ENCODE measurements at regions not wholly inside any gene's neighbourhood (a gene's known extent, or its start where the extent isn't known, plus 50 kb on each side); places are given as distances from the start of the nearest gene placed in this dataset.

DNA sequence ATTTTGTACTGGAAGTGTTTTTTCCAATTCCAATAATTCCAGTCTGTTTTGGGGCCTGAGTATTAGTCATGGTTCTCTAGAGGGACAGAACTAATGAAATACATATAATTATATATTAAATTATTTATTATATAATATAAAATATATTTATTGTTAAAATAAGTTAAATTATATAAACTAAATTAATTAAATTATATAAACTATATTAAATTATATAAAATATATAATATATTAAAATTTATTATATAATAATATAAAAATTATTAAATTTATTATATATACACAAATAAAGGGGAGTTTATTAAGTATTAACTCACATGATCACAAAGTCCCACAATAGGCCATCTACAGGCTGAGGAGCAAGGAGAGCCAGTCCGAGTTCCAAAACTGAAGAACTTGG lies 253.4 kb upstream of the NETO1 start:
- WGBS (ENCODE audit: extremely low coverage, insufficient read length, low lambda C conversion rate): no CpG with 5 or more reads among the region's 1 CpG

More for the DNA sequence above, 253.4 kb upstream of the NETO1 start:
- H3K4ac ChIP-seq (ENCODE audit: low read depth, low read length): no peak overlapping the region
- H3K23me2 ChIP-seq (ENCODE audit: insufficient read length, low read depth, low read length, poor library complexity, severe bottlenecking): no peaks in the 10 kb centered on the region
- H4K91ac ChIP-seq (ENCODE audit: insufficient read length, low read depth, low read length): no peak overlapping the region
- H3K9me3 ChIP-seq (ENCODE audit: control insufficient read depth, low read depth, low read length): no peaks in the 10 kb centered on the region
- no peaks in the 10 kb centered on the region for H3K27me3 ChIP-seq (ENCODE audit: insufficient read depth, low read length)
- Mint-ChIP-seq H3K4me3 (no peak overlapping the region), H3K9me3 (no peaks in the 10 kb centered on the region), H3K27ac (no peak overlapping the region), H3K36me3 (ENCODE audit: insufficient read depth in 1 of 3, low read depth in 3 of 3) (no peaks in the 10 kb centered on the region), H3K4me1 (no peaks in the 10 kb centered on the region), H3K27me3 (ENCODE audit: low read depth) (no peaks in the 10 kb centered on the region)
- no peak overlapping the region for H2AK5ac ChIP-seq (ENCODE audit: insufficient read length, low read length)
- no peaks in the 10 kb centered on the region for H3K79me1 ChIP-seq (ENCODE audit: insufficient read depth, low read depth, low read length, poor library complexity, severe bottlenecking)
- no peak overlapping the region for H2BK15ac ChIP-seq (ENCODE audit: low read depth, low read length)
- no peak overlapping the region for H2BK120ac ChIP-seq (ENCODE audit: low read depth, low read length, poor library complexity, severe bottlenecking)
- no peak overlapping the region for H2BK12ac ChIP-seq (ENCODE audit: insufficient read length, low read depth, low read length)
- no peak overlapping the region for H3K4me2 ChIP-seq (ENCODE audit: insufficient read depth, insufficient read length, low read length)
- no peak for DNase-seq
- no peak overlapping the region for H2BK5ac ChIP-seq (ENCODE audit: insufficient read length, low read length)
- H3K27ac ChIP-seq (ENCODE audit: insufficient read length, low read depth, low read length): no peak overlapping the region
- no peaks in the 10 kb centered on the region for H4K20me1 ChIP-seq (ENCODE audit: control insufficient read depth, insufficient read depth, insufficient read length)
- H4K8ac ChIP-seq (replicated peaks; ENCODE audit: insufficient read length, low read depth, low read length): no peak overlapping the region
- H4K5ac ChIP-seq (ENCODE audit: insufficient read length, low read depth, low read length): no peak overlapping the region
- no peak overlapping the region for H3K18ac ChIP-seq (ENCODE audit: insufficient read length, low read depth, low read length)
- no peak overlapping the region for H3K14ac ChIP-seq (ENCODE audit: insufficient read depth, low read length)
- H3T11ph ChIP-seq (ENCODE audit: low read length): no peak overlapping the region
- no peak overlapping the region for H3K56ac ChIP-seq (ENCODE audit: insufficient read length, low read depth, low read length)
- TF ChIP-seq, protein P1, sequence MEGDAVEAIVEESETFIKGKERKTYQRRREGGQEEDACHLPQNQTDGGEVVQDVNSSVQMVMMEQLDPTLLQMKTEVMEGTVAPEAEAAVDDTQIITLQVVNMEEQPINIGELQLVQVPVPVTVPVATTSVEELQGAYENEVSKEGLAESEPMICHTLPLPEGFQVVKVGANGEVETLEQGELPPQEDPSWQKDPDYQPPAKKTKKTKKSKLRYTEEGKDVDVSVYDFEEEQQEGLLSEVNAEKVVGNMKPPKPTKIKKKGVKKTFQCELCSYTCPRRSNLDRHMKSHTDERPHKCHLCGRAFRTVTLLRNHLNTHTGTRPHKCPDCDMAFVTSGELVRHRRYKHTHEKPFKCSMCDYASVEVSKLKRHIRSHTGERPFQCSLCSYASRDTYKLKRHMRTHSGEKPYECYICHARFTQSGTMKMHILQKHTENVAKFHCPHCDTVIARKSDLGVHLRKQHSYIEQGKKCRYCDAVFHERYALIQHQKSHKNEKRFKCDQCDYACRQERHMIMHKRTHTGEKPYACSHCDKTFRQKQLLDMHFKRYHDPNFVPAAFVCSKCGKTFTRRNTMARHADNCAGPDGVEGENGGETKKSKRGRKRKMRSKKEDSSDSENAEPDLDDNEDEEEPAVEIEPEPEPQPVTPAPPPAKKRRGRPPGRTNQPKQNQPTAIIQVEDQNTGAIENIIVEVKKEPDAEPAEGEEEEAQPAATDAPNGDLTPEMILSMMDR (conservative IDR thresholded peaks at IDR 0.05): no peak
- no peak overlapping the region for H2BK20ac ChIP-seq (ENCODE audit: low read depth, low read length, poor library complexity, severe bottlenecking)
- no peak overlapping the region for H3K23ac ChIP-seq (ENCODE audit: insufficient read length, low read depth, low read length)
- no peak overlapping the region for H3K9ac ChIP-seq (ENCODE audit: extremely low read depth, insufficient read length, low read length)
- H3K4me1 ChIP-seq (ENCODE audit: insufficient read depth, low read length): no peaks in the 10 kb centered on the region
- no peaks in the 10 kb centered on the region for H3K79me2 ChIP-seq (ENCODE audit: insufficient read depth, low read length)
- no peak overlapping the region for H2AFZ ChIP-seq (ENCODE audit: low read length)

Data from H9 (cell line).